ENCODE measurements at regions not wholly inside any gene's neighbourhood (a gene's known extent, or its start where the extent isn't known, plus 50 kb on each side); places are given as distances from the start of the nearest gene placed in this dataset.

GRCh38 chr5:2887481-2888348 is 136.2 kb upstream of the IRX2 start:
- H3K27me3 Mint-ChIP-seq: no peaks in the 10 kb centered on the region
- ChIA-PET POLR2A (no interaction called here), CTCF (no interaction called here)
- DNase-seq (no peak), ATAC-seq (no peak)
- no peak overlapping the region for H3K27ac Mint-ChIP-seq
- H3K9me3 Mint-ChIP-seq (ENCODE audit: low read depth): peaks cover 6% of the 10 kb centered on the region
- H3K4me3 Mint-ChIP-seq: no peak overlapping the region
- H3K36me3 Mint-ChIP-seq (ENCODE audit: low read depth): no peaks in the 10 kb centered on the region
- no peaks in the 10 kb centered on the region for H3K4me1 Mint-ChIP-seq
- intact Hi-C loops (cut with DNase I, micrococcal nuclease): no loop called here

GRCh38 chr5:2886531-2886930 is 135.1 kb upstream of the IRX2 start:
- no peak overlapping the region for H3K4me3 Mint-ChIP-seq
- peaks cover 6% of the 10 kb centered on the region for H3K9me3 Mint-ChIP-seq (ENCODE audit: low read depth)
- H3K36me3 Mint-ChIP-seq (ENCODE audit: low read depth): no peaks in the 10 kb centered on the region
- POLR2A ChIA-PET: no interaction called here
- ATAC-seq: no peak
- no peak overlapping the region for H3K27ac Mint-ChIP-seq
- DNase-seq: no peak
- no peaks in the 10 kb centered on the region for H3K27me3 Mint-ChIP-seq
- intact Hi-C loops (cut with DNase I, micrococcal nuclease): no loop called here
- no peaks in the 10 kb centered on the region for H3K4me1 Mint-ChIP-seq
- CTCF ChIA-PET: no interaction called here

- ChIA-PET CTCF (no interaction called here), POLR2A (no interaction called here)
- Mint-ChIP-seq H3K4me3 (no peak overlapping the region), H3K36me3 (ENCODE audit: low read depth) (peaks cover 2% of the 10 kb centered on the region), H3K27me3 (no peaks in the 10 kb centered on the region), H3K4me1 (no peaks in the 10 kb centered on the region), H3K27ac (no peak overlapping the region), H3K9me3 (ENCODE audit: low read depth) (peaks cover 11% of the 10 kb centered on the region)
- DNase-seq (no peak), ATAC-seq (no peak)
- intact Hi-C loops (cut with DNase I, micrococcal nuclease): no loop called here
Observed at GRCh38 chr5:2883771-2884170, 132.3 kb upstream of the IRX2 start.

- peaks cover 2% of the 10 kb centered on the region for H3K36me3 Mint-ChIP-seq (ENCODE audit: low read depth)
- peaks cover 22% of the 10 kb centered on the region for H3K9me3 Mint-ChIP-seq (ENCODE audit: low read depth)
- no peaks in the 10 kb centered on the region for H3K4me1 Mint-ChIP-seq
- ATAC-seq (no peak), DNase-seq (no peak)
- H3K27me3 Mint-ChIP-seq: no peaks in the 10 kb centered on the region
- ChIA-PET CTCF (no interaction called here), POLR2A (no interaction called here)
- H3K4me3 Mint-ChIP-seq: no peak overlapping the region
- intact Hi-C loops (cut with DNase I, micrococcal nuclease): no loop called here
- no peak overlapping the region for H3K27ac Mint-ChIP-seq
Observed at GRCh38 chr5:2879701-2880100, 128.2 kb upstream of the IRX2 start.

GRCh38 chr5:2877522-2877921 is 126.0 kb upstream of the IRX2 start:
- H3K4me3 Mint-ChIP-seq: no peak overlapping the region
- ATAC-seq (no peak), DNase-seq (no peak)
- peaks cover 2% of the 10 kb centered on the region for H3K36me3 Mint-ChIP-seq (ENCODE audit: low read depth)
- POLR2A ChIA-PET: no interaction called here
- intact Hi-C loops (cut with DNase I, micrococcal nuclease): no loop called here
- CTCF ChIA-PET: no interaction called here
- H3K27me3 Mint-ChIP-seq: no peaks in the 10 kb centered on the region
- peaks cover 20% of the 10 kb centered on the region for H3K9me3 Mint-ChIP-seq (ENCODE audit: low read depth)
- H3K27ac Mint-ChIP-seq: no peak overlapping the region
- H3K4me1 Mint-ChIP-seq: no peaks in the 10 kb centered on the region

DNA sequence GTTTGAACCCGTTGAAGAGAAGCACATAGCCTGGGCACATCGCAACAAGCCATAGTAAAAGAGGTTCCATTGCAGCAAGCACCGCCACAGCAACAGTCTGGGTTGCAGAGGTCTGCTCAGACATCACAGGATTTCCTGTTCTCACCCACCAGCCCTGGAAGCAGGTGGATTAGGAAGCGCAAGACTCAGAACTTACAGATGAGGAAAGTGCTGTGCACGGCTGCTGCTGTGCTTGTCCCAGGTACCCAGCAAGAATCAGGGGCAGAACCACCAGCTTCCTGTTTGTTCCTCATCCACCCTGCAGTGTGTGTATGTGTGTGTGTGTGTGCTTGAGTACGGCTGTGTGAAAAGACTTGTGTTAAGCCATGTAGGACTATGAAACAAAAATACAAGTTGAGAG is 124.7 kb upstream of the IRX2 start:
- Mint-ChIP-seq H3K4me3 (no peak overlapping the region), H3K36me3 (ENCODE audit: low read depth) (peaks cover 2% of the 10 kb centered on the region), H3K4me1 (no peaks in the 10 kb centered on the region), H3K27ac (no peak overlapping the region), H3K27me3 (no peaks in the 10 kb centered on the region), H3K9me3 (ENCODE audit: low read depth) (peaks cover 20% of the 10 kb centered on the region)
- ChIA-PET CTCF (no interaction called here), POLR2A (no interaction called here)
- DNase-seq (no peak), ATAC-seq (no peak)
- intact Hi-C loops (cut with DNase I, micrococcal nuclease): no loop called here

DNA sequence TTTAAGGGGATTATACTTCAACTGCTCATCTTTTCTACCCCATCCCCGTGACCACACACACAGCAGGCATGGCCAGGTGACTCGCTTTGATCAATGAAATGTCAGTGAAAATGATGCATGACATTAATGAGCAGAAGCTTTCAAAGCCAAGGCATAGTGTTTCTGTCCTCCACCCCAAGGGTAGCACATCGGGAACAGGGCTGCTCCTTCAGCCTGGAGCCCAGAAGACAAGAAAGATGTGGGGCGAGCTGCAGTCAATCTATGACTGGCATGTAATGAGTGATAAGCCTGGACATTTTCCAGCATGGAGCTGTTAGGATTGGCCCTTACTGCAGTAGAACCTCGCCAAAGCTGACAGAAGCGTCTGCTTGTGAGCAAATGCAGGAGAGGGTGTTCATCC is 122.6 kb upstream of the IRX2 start:
- Mint-ChIP-seq H3K27ac (no peak overlapping the region), H3K9me3 (ENCODE audit: low read depth) (peaks cover 15% of the 10 kb centered on the region), H3K36me3 (ENCODE audit: low read depth) (no peaks in the 10 kb centered on the region), H3K27me3 (no peaks in the 10 kb centered on the region), H3K4me3 (no peak overlapping the region), H3K4me1 (no peaks in the 10 kb centered on the region)
- no peak for ATAC-seq
- ChIA-PET CTCF (no interaction called here), POLR2A (no interaction called here)
- no peak for DNase-seq
- intact Hi-C loops (cut with DNase I, micrococcal nuclease): no loop called here

- H3K27ac Mint-ChIP-seq: no peak overlapping the region
- DNase-seq (no peak), ATAC-seq (no peak)
- H3K4me3 Mint-ChIP-seq: no peak overlapping the region
- ChIA-PET POLR2A (no interaction called here), CTCF (no interaction called here)
- H3K27me3 Mint-ChIP-seq: no peaks in the 10 kb centered on the region
- H3K4me1 Mint-ChIP-seq: no peaks in the 10 kb centered on the region
- intact Hi-C loops (cut with DNase I, micrococcal nuclease): no loop called here
- peaks cover 6% of the 10 kb centered on the region for H3K9me3 Mint-ChIP-seq (ENCODE audit: low read depth)
- H3K36me3 Mint-ChIP-seq (ENCODE audit: low read depth): no peaks in the 10 kb centered on the region
Observed at GRCh38 chr5:2872676-2873075, 121.2 kb upstream of the IRX2 start.

DNA sequence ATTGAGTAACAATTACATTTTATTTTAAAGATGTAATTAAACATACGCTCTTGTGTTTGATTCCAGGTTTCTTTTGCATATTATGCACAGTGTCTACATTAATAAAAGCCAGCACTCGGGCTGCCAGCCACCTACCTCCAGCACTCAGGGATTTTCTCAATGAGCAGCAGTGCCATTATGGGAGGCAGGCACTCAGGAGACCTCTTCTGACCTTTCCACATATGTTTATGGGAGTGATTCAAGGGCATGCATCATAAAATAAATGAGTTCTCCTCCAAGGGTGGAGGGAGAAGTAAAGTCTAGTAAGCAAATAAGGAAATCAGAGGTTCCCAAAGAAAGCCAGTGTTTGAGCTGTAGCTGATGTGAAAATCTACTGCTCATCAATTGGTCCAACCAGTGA is 119.8 kb upstream of the IRX2 start:
- H3K36me3 Mint-ChIP-seq (ENCODE audit: low read depth): no peaks in the 10 kb centered on the region
- H3K4me3 Mint-ChIP-seq: no peak overlapping the region
- no peaks in the 10 kb centered on the region for H3K4me1 Mint-ChIP-seq
- H3K27ac Mint-ChIP-seq: no peak overlapping the region
- CTCF ChIA-PET: no interaction called here
- H3K27me3 Mint-ChIP-seq: no peaks in the 10 kb centered on the region
- intact Hi-C loops (cut with DNase I, micrococcal nuclease): no loop called here
- POLR2A ChIA-PET: no interaction called here
- peaks cover 4% of the 10 kb centered on the region for H3K9me3 Mint-ChIP-seq (ENCODE audit: low read depth)
- DNase-seq: no peak
- no peak for ATAC-seq

DNA sequence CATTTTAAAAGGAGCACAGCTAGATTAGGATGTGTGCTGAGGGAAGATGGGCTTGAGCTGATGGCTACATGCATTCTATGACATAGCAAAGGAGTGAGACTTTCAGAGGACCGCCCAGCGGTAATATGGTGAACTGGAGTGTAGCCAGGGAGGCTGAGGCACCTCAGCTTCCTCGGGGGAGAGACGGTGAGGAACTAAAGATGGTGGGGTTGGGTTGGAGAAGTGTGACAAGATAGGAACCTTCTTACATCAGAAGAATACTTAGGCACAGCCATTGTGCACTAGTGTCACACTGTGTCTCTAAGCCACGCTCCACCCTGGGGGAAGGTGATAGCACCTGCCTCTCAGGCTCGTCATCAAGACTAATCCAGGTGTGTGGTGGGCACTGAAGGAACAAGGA is 118.0 kb upstream of the IRX2 start:
- Mint-ChIP-seq H3K9me3 (ENCODE audit: low read depth) (peaks cover 7% of the 10 kb centered on the region), H3K27me3 (no peaks in the 10 kb centered on the region), H3K27ac (no peak overlapping the region), H3K4me1 (no peaks in the 10 kb centered on the region), H3K4me3 (no peak overlapping the region), H3K36me3 (ENCODE audit: low read depth) (no peaks in the 10 kb centered on the region)
- DNase-seq: no peak
- no peak for ATAC-seq
- ChIA-PET POLR2A (no interaction called here), CTCF (no interaction called here)
- intact Hi-C loops (cut with DNase I, micrococcal nuclease): no loop called here

- CTCF ChIA-PET: no interaction called here
- peaks cover 7% of the 10 kb centered on the region for H3K9me3 Mint-ChIP-seq (ENCODE audit: low read depth)
- DNase-seq: no peak
- no peaks in the 10 kb centered on the region for H3K27me3 Mint-ChIP-seq
- H3K4me3 Mint-ChIP-seq: no peak overlapping the region
- H3K4me1 Mint-ChIP-seq: no peaks in the 10 kb centered on the region
- H3K27ac Mint-ChIP-seq: no peak overlapping the region
- intact Hi-C loops (cut with DNase I, micrococcal nuclease): no loop called here
- POLR2A ChIA-PET: no interaction called here
- no peak for ATAC-seq
- H3K36me3 Mint-ChIP-seq (ENCODE audit: low read depth): no peaks in the 10 kb centered on the region
Observed at GRCh38 chr5:2867373-2867933, 116.0 kb upstream of the IRX2 start.

GRCh38 chr5:2866662-2867372 is 115.3 kb upstream of the IRX2 start:
- Mint-ChIP-seq H3K9me3 (ENCODE audit: low read depth) (peaks cover 10% of the 10 kb centered on the region), H3K27ac (no peak overlapping the region), H3K4me1 (no peaks in the 10 kb centered on the region), H3K4me3 (no peak overlapping the region), H3K36me3 (ENCODE audit: low read depth) (no peaks in the 10 kb centered on the region), H3K27me3 (no peaks in the 10 kb centered on the region)
- ChIA-PET CTCF (no interaction called here), POLR2A (no interaction called here)
- intact Hi-C loops (cut with DNase I, micrococcal nuclease): no loop called here
- ATAC-seq (no peak), DNase-seq (no peak)

Measured in activated CD4-positive, alpha-beta T cell treated with anti-CD3 and anti-CD28 coated beads for 36 hours (primary cell).